MM.1S (cell line): ENCODE measurements at regions not wholly inside any gene's neighbourhood (a gene's known extent, or its start where the extent isn't known, plus 50 kb on each side); places are given as distances from the start of the nearest gene placed in this dataset.
"Not testable (repeated sequence)": the region's sequence is repeated elsewhere in the genome, so short reads cannot be mapped to it uniquely, and the experiment has no call there.

Source experiments
- DNase-seq: peaks from one replicate; pipeline ENCODE4 v3.0.0-alpha.2; 2015
- H2AFZ ChIP-seq: fragments of 300-600 bp; sonication (generic); 2 replicates; pipeline ENCODE4 v1.6.0; 2016; ENCODE audit warnings: antibody characterized with exemption, low read length
- H3F3A ChIP-seq: fragments of 300-600 bp; sonication (generic); 2 replicates; pipeline ENCODE4 v1.6.1; 2016; ENCODE audit warnings: mild to moderate bottlenecking, antibody characterized with exemption, low read length, moderate library complexity, mixed read lengths; ENCODE audit not compliant: insufficient read depth
- H3K27ac ChIP-seq: fragments of 300-600 bp; sonication (generic); 2 replicates; pipeline ENCODE4 v1.5.1; 2016; ENCODE audit warnings: mild to moderate bottlenecking, low read length
- H3K27me3 ChIP-seq: fragments of 300-600 bp; sonication (generic); replicated peaks from 2 replicates; pipeline ENCODE4 v1.6.0; 2016; ENCODE audit warnings: low read length; ENCODE audit not compliant: insufficient read depth
- H3K36me3 ChIP-seq: fragments of 300-600 bp; sonication (generic); replicated peaks from 2 replicates; pipeline ENCODE4 v1.6.1; 2016; ENCODE audit warnings: mild to moderate bottlenecking, low read length, mixed read lengths; ENCODE audit not compliant: insufficient read depth
- H3K4me1 ChIP-seq: fragments of 300-600 bp; sonication (generic); 2 replicates; pipeline ENCODE4 v1.6.1; 2016; ENCODE audit warnings: low read length, mixed read lengths
- H3K4me2 ChIP-seq: fragments of 300-600 bp; sonication (generic); 2 replicates; pipeline ENCODE4 v1.6.0; 2016; ENCODE audit warnings: low read depth, low read length
- H3K4me3 ChIP-seq: fragments of 300-600 bp; sonication (generic); 2 replicates; pipeline ENCODE4 v1.5.1; 2016; ENCODE audit warnings: low read length, mixed read lengths
- H3K79me2 ChIP-seq: fragments of 300-600 bp; sonication (generic); 2 replicates; pipeline ENCODE4 v1.6.1; 2016; ENCODE audit warnings: mixed run types, low read length, mixed read lengths
- H3K9ac ChIP-seq: fragments of 300-600 bp; sonication (generic); 2 replicates; pipeline ENCODE4 v1.6.1; 2016; ENCODE audit warnings: low read length, mixed read lengths
- H3K9me2 ChIP-seq: fragments of 300-600 bp; sonication (generic); replicated peaks from 2 replicates; pipeline ENCODE4 v1.6.1; 2016; ENCODE audit warnings: mild to moderate bottlenecking, low read length, mixed read lengths; ENCODE audit not compliant: insufficient read depth
- H3K9me3 ChIP-seq: fragments of 300-600 bp; sonication (generic); replicated peaks from 2 replicates; pipeline ENCODE4 v1.6.1; 2016; ENCODE audit warnings: mild to moderate bottlenecking, low read length, mixed read lengths; ENCODE audit not compliant: insufficient read depth
- H4K20me1 ChIP-seq: fragments of 300-600 bp; sonication (generic); 2 replicates; pipeline ENCODE4 v1.6.1; 2016; ENCODE audit warnings: mild to moderate bottlenecking, low read length, moderate library complexity, mixed read lengths; ENCODE audit not compliant: insufficient read depth
- CTCF ChIP-seq: fragments of 300-600 bp; sonication (generic); IDR thresholded peaks from 2 replicates; pipeline ENCODE4 v1.5.1; 2016; ENCODE audit warnings: antibody characterized with exemption, low read length, mixed read lengths
- EZH2 ChIP-seq: fragments of 300-600 bp; sonication (generic); optimal IDR thresholded peaks from 2 replicates; pipeline ENCODE3; 2017; ENCODE audit warnings: low read depth, mild to moderate bottlenecking, antibody characterized with exemption, low read length, mixed read lengths
- EZH2phosphoT487 ChIP-seq: fragments of 300-600 bp; sonication (generic); IDR thresholded peaks from 2 replicates; pipeline ENCODE4 v1.6.1; 2018; ENCODE audit warnings: antibody characterized with exemption, low read length

DNA sequence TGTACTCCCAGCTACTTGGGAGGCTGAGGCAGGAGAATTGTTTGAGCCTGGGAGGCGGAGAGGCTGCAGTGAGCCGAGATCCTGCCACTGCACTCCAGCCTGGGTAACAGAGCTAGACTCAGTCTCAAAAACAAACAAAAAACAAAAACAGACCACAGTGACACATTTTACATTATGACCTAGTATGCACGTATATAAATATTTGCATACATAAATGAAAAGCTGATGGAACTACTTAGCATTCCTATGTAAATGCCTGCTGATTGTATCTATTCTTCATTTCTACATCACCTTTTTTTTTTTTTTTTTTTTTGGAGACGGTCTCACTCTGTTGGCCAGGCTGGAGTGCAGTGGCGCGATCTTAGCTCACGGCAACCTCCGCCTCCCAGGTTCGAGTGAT is 116.6 kb upstream of the PRKX start:
- not testable (repeated sequence) for H3K9me2 ChIP-seq, H3K27ac ChIP-seq, DNase-seq, H2AFZ ChIP-seq, H3K36me3 ChIP-seq, H3K4me2 ChIP-seq, H3K9me3 ChIP-seq, H3K79me2 ChIP-seq, H4K20me1 ChIP-seq, H3K4me3 ChIP-seq, H3K4me1 ChIP-seq, H3F3A ChIP-seq, H3K27me3 ChIP-seq, H3K9ac ChIP-seq

- not testable (repeated sequence) for H3K79me2 ChIP-seq, H3K4me2 ChIP-seq, H4K20me1 ChIP-seq
Observed at GRCh38 chrX:3829041-3829531, 115.6 kb upstream of the PRKX start.

GRCh38 chrX:3828378-3829040 is 115.1 kb upstream of the PRKX start:
- not testable (repeated sequence) for H3K27ac ChIP-seq, H3K36me3 ChIP-seq, H3K4me3 ChIP-seq, H3F3A ChIP-seq, H3K4me1 ChIP-seq, H2AFZ ChIP-seq, H3K9ac ChIP-seq, DNase-seq, H4K20me1 ChIP-seq, H3K9me3 ChIP-seq, H3K79me2 ChIP-seq, H3K27me3 ChIP-seq, H3K9me2 ChIP-seq, H3K4me2 ChIP-seq

More at GRCh38 chrX:3829041-3829531, 115.6 kb upstream of the PRKX start:
- H2AFZ ChIP-seq, H3K9me3 ChIP-seq, H3K27ac ChIP-seq, DNase-seq, H3K36me3 ChIP-seq, H3F3A ChIP-seq, H3K4me1 ChIP-seq, H3K9ac ChIP-seq, H3K9me2 ChIP-seq, H3K4me3 ChIP-seq, H3K27me3 ChIP-seq: not testable (repeated sequence)

- H3F3A ChIP-seq, H3K4me3 ChIP-seq, H3K79me2 ChIP-seq, H3K4me2 ChIP-seq, DNase-seq, H3K9me3 ChIP-seq, H4K20me1 ChIP-seq, H3K4me1 ChIP-seq, H3K36me3 ChIP-seq, H2AFZ ChIP-seq, H3K9ac ChIP-seq, H3K9me2 ChIP-seq, H3K27me3 ChIP-seq, H3K27ac ChIP-seq: not testable (repeated sequence)
Observed at GRCh38 chrX:3824008-3824407, 110.6 kb upstream of the PRKX start.

DNA sequence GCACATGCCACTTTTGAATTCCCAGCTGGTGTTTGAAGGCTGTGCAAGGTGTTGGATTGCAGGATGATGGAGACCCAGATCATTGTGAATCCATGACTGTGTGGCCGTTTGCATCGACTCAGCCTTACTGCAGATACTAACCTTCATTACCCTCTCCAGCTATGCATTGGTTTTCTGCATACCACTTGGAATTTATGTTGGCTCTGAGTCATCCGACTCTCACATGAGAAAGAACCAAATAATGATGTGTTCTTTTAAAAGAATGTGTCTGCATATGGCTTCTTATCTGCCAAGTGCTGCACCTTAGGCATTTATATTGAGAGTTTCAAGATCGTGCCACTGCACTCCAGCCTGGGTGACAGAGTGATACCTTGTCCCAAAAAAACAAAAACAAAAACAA is 106.7 kb upstream of the PRKX start:
- no peak overlapping the region for H3K27ac ChIP-seq
- 0 out of 2 replicates have a peak, but pooled peaks cover 6% of the 10 kb centered on the region for H3K4me1 ChIP-seq
- H3K36me3 ChIP-seq: no peaks in the 10 kb centered on the region
- H3K27me3 ChIP-seq: no peaks in the 10 kb centered on the region
- no peak overlapping the region for H2AFZ ChIP-seq
- no peak overlapping the region for H3K4me3 ChIP-seq
- no peak for DNase-seq
- peaks cover 11% of the 10 kb centered on the region; the same call in 1 of the 2 replicates for H3F3A ChIP-seq
- no peaks in the 10 kb centered on the region for H3K9me2 ChIP-seq
- H3K79me2 ChIP-seq: no peaks in the 10 kb centered on the region
- TF ChIP-seq CTCF (no peak), EZH2phosphoT487 (no peak), EZH2 (no peak)
- no peak overlapping the region for H3K9ac ChIP-seq
- no peaks in the 10 kb centered on the region for H4K20me1 ChIP-seq
- no peaks in the 10 kb centered on the region for H3K9me3 ChIP-seq
- H3K4me2 ChIP-seq: no peak overlapping the region

- Histone ChIP-seq H3K27ac (peak overlapping the region; percentile 95; the same call in 1 of the 2 replicates), H3F3A (peaks cover 16% of the 10 kb centered on the region), H3K4me2 (peak overlapping the region; percentile 78; the same call in 1 of the 2 replicates)
- not testable (repeated sequence) for H3K4me3 ChIP-seq, DNase-seq, H3K9ac ChIP-seq, H2AFZ ChIP-seq, H3K9me3 ChIP-seq, H3K4me1 ChIP-seq, H4K20me1 ChIP-seq, H3K36me3 ChIP-seq, H3K27me3 ChIP-seq, H3K9me2 ChIP-seq, H3K79me2 ChIP-seq
Observed at GRCh38 chrX:3817480-3817879, 104.0 kb upstream of the PRKX start.
